Smooth muscle cell (in vitro differentiated cells): ENCODE measurements at regions not wholly inside any gene's neighbourhood (a gene's known extent, or its start where the extent isn't known, plus 50 kb on each side); places are given as distances from the start of the nearest gene placed in this dataset.

Experiments used
- DNase-seq: peaks from one replicate; lab custom pipeline; 2025; ENCODE audit not compliant: unreplicated experiment; lab: John Stamatoyannopoulos, UW
- H2AFZ ChIP-seq: fragments of 200-600 bp; sonication (generic); 2 replicates; pipeline ENCODE4 v1.6.0; 2016; ENCODE audit warnings: antibody characterized with exemption, low read depth, mild to moderate bottlenecking
- H3F3A ChIP-seq: fragments of 200-600 bp; sonication (generic); 2 replicates; pipeline ENCODE4 v1.6.0; 2017; ENCODE audit warnings: antibody characterized with exemption, low read depth
- H3K27ac ChIP-seq: fragments of 200-600 bp; sonication (generic); 2 replicates; pipeline ENCODE4 v1.5.1; 2016; ENCODE audit warnings: low read depth, mild to moderate bottlenecking
- H3K27me3 ChIP-seq: fragments of 200-600 bp; sonication (generic); 2 replicates; pipeline ENCODE4 v1.6.1; 2016; ENCODE audit warnings: low read depth, mild to moderate bottlenecking
- H3K36me3 ChIP-seq: fragments of 200-600 bp; sonication (generic); 2 replicates; pipeline ENCODE4 v1.5.1; 2016; ENCODE audit warnings: low read depth
- H3K4me1 ChIP-seq: fragments of 200-600 bp; sonication (generic); 2 replicates; pipeline ENCODE4 v1.5.1; 2016; ENCODE audit warnings: low read depth
- H3K4me2 ChIP-seq: fragments of 200-600 bp; sonication (generic); 2 replicates; pipeline ENCODE4 v1.6.0; 2016; ENCODE audit warnings: mild to moderate bottlenecking
- H3K4me3 ChIP-seq: fragments of 200-600 bp; sonication (generic); 2 replicates; pipeline ENCODE4 v1.5.1; 2016; ENCODE audit warnings: mild to moderate bottlenecking
- H3K79me2 ChIP-seq: fragments of 200-600 bp; sonication (generic); 2 replicates; pipeline ENCODE4 v1.6.0; 2016; ENCODE audit warnings: low read depth, mild to moderate bottlenecking
- H3K9ac ChIP-seq: fragments of 200-600 bp; sonication (generic); 2 replicates; pipeline ENCODE4 v1.6.0; 2016; ENCODE audit warnings: low read depth
- H3K9me3 ChIP-seq: fragments of 200-600 bp; sonication (generic); replicated peaks from 2 replicates; pipeline ENCODE4 v1.5.1; 2016; ENCODE audit warnings: low read depth
- H4K20me1 ChIP-seq: fragments of 200-600 bp; sonication (generic); 2 replicates; pipeline ENCODE4 v1.6.0; 2016; ENCODE audit warnings: low read depth
- WGBS: methylation state at CpG from one replicate; pipeline ENCODE4 v1.1.7; 2016; ENCODE audit warnings: low lambda C conversion rate; 5-methylcytosine and 5-hydroxymethylcytosine counted together
- TF ChIP-seq, protein P1 (sequence below): fragments of 200-600 bp; sonication (generic); IDR thresholded peaks from 2 replicates; pipeline ENCODE4 v1.5.1; 2017; ENCODE audit warnings: borderline replicate concordance, mild to moderate bottlenecking, antibody characterized with exemption; ENCODE audit not compliant: insufficient read depth, poor library complexity, severe bottlenecking

- Histone ChIP-seq H3K4me3 (no peak overlapping the region), H3K4me1 (no peaks in the 10 kb centered on the region), H3F3A (no peaks in the 10 kb centered on the region), H3K27me3 (no peaks in the 10 kb centered on the region), H3K9ac (no peak overlapping the region), H3K4me2 (no peak overlapping the region), H3K27ac (no peak overlapping the region), H3K36me3 (no peaks in the 10 kb centered on the region), H3K79me2 (no peaks in the 10 kb centered on the region), H4K20me1 (no peaks in the 10 kb centered on the region), H2AFZ (no peak overlapping the region), H3K9me3 (no peaks in the 10 kb centered on the region)
- DNase-seq, result peak; percentile 0
- TF ChIP-seq, protein P1, sequence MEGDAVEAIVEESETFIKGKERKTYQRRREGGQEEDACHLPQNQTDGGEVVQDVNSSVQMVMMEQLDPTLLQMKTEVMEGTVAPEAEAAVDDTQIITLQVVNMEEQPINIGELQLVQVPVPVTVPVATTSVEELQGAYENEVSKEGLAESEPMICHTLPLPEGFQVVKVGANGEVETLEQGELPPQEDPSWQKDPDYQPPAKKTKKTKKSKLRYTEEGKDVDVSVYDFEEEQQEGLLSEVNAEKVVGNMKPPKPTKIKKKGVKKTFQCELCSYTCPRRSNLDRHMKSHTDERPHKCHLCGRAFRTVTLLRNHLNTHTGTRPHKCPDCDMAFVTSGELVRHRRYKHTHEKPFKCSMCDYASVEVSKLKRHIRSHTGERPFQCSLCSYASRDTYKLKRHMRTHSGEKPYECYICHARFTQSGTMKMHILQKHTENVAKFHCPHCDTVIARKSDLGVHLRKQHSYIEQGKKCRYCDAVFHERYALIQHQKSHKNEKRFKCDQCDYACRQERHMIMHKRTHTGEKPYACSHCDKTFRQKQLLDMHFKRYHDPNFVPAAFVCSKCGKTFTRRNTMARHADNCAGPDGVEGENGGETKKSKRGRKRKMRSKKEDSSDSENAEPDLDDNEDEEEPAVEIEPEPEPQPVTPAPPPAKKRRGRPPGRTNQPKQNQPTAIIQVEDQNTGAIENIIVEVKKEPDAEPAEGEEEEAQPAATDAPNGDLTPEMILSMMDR, result peak; percentile 95
- WGBS, result 0% methylated on average over 3 of the region's 3 CpGs
Observed at GRCh38 chr18:68623342-68623741, 91.6 kb downstream of the TMX3 start.

DNA sequence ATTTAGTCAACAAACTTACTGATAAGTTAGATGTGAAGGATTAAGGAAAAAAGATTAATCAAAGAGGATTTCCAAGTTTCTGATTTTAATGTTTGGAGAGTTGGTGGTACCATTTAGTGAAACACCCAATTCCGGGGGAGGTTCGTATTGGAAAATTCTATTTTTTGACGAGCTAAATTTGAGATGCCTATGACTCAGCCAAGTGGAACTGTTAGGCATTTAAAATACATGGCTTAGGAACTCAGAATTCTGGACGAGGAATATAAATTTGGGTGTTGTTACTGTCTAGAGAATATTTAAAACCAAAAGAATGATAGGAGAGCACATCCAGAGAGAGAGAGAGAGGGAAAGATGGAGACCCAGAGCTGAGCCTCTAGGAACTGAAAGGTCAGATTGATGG is 103.6 kb downstream of the TMX3 start:
- no peak for DNase-seq
- no peak overlapping the region for H3K27ac ChIP-seq
- H3K4me2 ChIP-seq, result no peak overlapping the region
- H3K4me3 ChIP-seq, result no peak overlapping the region
- H3K4me1 ChIP-seq, result no peaks in the 10 kb centered on the region
- no peak overlapping the region for H3K9ac ChIP-seq
- H3F3A ChIP-seq, result no peaks in the 10 kb centered on the region
- H2AFZ ChIP-seq, result no peak overlapping the region
- no peaks in the 10 kb centered on the region for H3K36me3 ChIP-seq
- no peaks in the 10 kb centered on the region for H3K27me3 ChIP-seq
- TF ChIP-seq, protein P1, result no peak
- no peaks in the 10 kb centered on the region for H4K20me1 ChIP-seq
- no peaks in the 10 kb centered on the region for H3K9me3 ChIP-seq
- WGBS, result 81% methylated on average over 4 of the region's 4 CpGs
- H3K79me2 ChIP-seq, result no peaks in the 10 kb centered on the region

GRCh38 chr18:68608851-68609490 is 105.9 kb downstream of the TMX3 start:
- H3F3A ChIP-seq, result no peaks in the 10 kb centered on the region
- WGBS, result 88% methylated on average over 6 of the region's 6 CpGs
- TF ChIP-seq, protein P1, result no peak
- no peak overlapping the region for H3K9ac ChIP-seq
- no peaks in the 10 kb centered on the region for H4K20me1 ChIP-seq
- no peaks in the 10 kb centered on the region for H3K27me3 ChIP-seq
- DNase-seq, result no peak
- no peak overlapping the region for H3K27ac ChIP-seq
- H2AFZ ChIP-seq, result no peak overlapping the region
- no peak overlapping the region for H3K4me3 ChIP-seq
- no peaks in the 10 kb centered on the region for H3K79me2 ChIP-seq
- no peaks in the 10 kb centered on the region for H3K4me1 ChIP-seq
- H3K9me3 ChIP-seq, result no peaks in the 10 kb centered on the region
- H3K4me2 ChIP-seq, result no peak overlapping the region
- H3K36me3 ChIP-seq, result no peaks in the 10 kb centered on the region

GRCh38 chr18:68607852-68608251 is 107.1 kb downstream of the TMX3 start:
- no peak for DNase-seq
- no peaks in the 10 kb centered on the region for H3K4me1 ChIP-seq
- H3K79me2 ChIP-seq, result no peaks in the 10 kb centered on the region
- no peaks in the 10 kb centered on the region for H3K9me3 ChIP-seq
- TF ChIP-seq, protein P1, result no peak
- H3K4me2 ChIP-seq, result no peak overlapping the region
- no peak overlapping the region for H2AFZ ChIP-seq
- no peak overlapping the region for H3K4me3 ChIP-seq
- H4K20me1 ChIP-seq, result no peaks in the 10 kb centered on the region
- H3K27me3 ChIP-seq, result no peaks in the 10 kb centered on the region
- no peak overlapping the region for H3K27ac ChIP-seq
- no peaks in the 10 kb centered on the region for H3F3A ChIP-seq
- no peaks in the 10 kb centered on the region for H3K36me3 ChIP-seq
- WGBS, result 95% methylated on average over 2 of the region's 2 CpGs
- no peak overlapping the region for H3K9ac ChIP-seq
